ENCODE measurements at regions not wholly inside any gene's neighbourhood (a gene's known extent, or its start where the extent isn't known, plus 50 kb on each side); places are given as distances from the start of the nearest gene placed in this dataset.
A peak's percentile ranks its signal among the peaks of the same experiment; 100 is the strongest.

- Histone ChIP-seq H2BK15ac (ENCODE audit: low read depth, low read length) (no peak overlapping the region), H4K91ac (ENCODE audit: insufficient read length, low read depth, low read length) (no peak overlapping the region), H3K79me2 (ENCODE audit: insufficient read depth, low read length) (no peaks in the 10 kb centered on the region), H4K5ac (ENCODE audit: insufficient read length, low read depth, low read length) (no peak overlapping the region), H2BK12ac (ENCODE audit: insufficient read length, low read depth, low read length) (no peak overlapping the region), H2BK20ac (ENCODE audit: low read depth, low read length, poor library complexity, severe bottlenecking) (no peak overlapping the region), H3K9ac (ENCODE audit: extremely low read depth, insufficient read length, low read length) (no peak overlapping the region), H3K79me1 (ENCODE audit: insufficient read depth, low read depth, low read length, poor library complexity, severe bottlenecking) (no peaks in the 10 kb centered on the region), H3K23me2 (ENCODE audit: insufficient read length, low read depth, low read length, poor library complexity, severe bottlenecking) (peaks cover 2% of the 10 kb centered on the region), H4K20me1 (ENCODE audit: control insufficient read depth, insufficient read depth, insufficient read length) (no peaks in the 10 kb centered on the region), H3K9me3 (ENCODE audit: control insufficient read depth, low read depth, low read length) (no peaks in the 10 kb centered on the region), H3K4ac (ENCODE audit: low read depth, low read length) (no peak overlapping the region), H3T11ph (ENCODE audit: low read length) (no peak overlapping the region), H3K18ac (ENCODE audit: insufficient read length, low read depth, low read length) (no peak overlapping the region), H2AK5ac (ENCODE audit: insufficient read length, low read length) (no peak overlapping the region), H3K4me1 (ENCODE audit: insufficient read depth, low read length) (peaks cover 14% of the 10 kb centered on the region; the same call in 1 of the 2 replicates), H3K56ac (ENCODE audit: insufficient read length, low read depth, low read length) (no peak overlapping the region), H2BK5ac (ENCODE audit: insufficient read length, low read length) (no peak overlapping the region), H3K4me2 (ENCODE audit: insufficient read depth, insufficient read length, low read length) (no peak overlapping the region), H3K14ac (ENCODE audit: insufficient read depth, low read length) (no peak overlapping the region), H2BK120ac (ENCODE audit: low read depth, low read length, poor library complexity, severe bottlenecking) (no peak overlapping the region), H3K27me3 (ENCODE audit: insufficient read depth, low read length) (no peaks in the 10 kb centered on the region), H4K8ac (replicated peaks; ENCODE audit: insufficient read length, low read depth, low read length) (no peak overlapping the region), H3K23ac (ENCODE audit: insufficient read length, low read depth, low read length) (no peak overlapping the region), H3K27ac (ENCODE audit: insufficient read length, low read depth, low read length) (no peak overlapping the region), H2AFZ (ENCODE audit: low read length) (no peak overlapping the region)
- no peak for DNase-seq
- no CpG with 5 or more reads among the region's 3 CpGs for WGBS (ENCODE audit: extremely low coverage, insufficient read length, low lambda C conversion rate)
- H3K36me3 Mint-ChIP-seq (ENCODE audit: insufficient read depth in 1 of 3, low read depth in 3 of 3), result peaks cover 0 to 2% (median 0%) of the 10 kb centered on the region in 3 experiments; a peak in 2 of 7 replicates
- TF ChIP-seq, protein P1, sequence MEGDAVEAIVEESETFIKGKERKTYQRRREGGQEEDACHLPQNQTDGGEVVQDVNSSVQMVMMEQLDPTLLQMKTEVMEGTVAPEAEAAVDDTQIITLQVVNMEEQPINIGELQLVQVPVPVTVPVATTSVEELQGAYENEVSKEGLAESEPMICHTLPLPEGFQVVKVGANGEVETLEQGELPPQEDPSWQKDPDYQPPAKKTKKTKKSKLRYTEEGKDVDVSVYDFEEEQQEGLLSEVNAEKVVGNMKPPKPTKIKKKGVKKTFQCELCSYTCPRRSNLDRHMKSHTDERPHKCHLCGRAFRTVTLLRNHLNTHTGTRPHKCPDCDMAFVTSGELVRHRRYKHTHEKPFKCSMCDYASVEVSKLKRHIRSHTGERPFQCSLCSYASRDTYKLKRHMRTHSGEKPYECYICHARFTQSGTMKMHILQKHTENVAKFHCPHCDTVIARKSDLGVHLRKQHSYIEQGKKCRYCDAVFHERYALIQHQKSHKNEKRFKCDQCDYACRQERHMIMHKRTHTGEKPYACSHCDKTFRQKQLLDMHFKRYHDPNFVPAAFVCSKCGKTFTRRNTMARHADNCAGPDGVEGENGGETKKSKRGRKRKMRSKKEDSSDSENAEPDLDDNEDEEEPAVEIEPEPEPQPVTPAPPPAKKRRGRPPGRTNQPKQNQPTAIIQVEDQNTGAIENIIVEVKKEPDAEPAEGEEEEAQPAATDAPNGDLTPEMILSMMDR (conservative IDR thresholded peaks at IDR 0.05), result no peak
- H3K27ac Mint-ChIP-seq, result peak overlapping the region in 2 of 3 experiments; percentile 10 to 63; a peak in 3 of 7 replicates
- peaks cover 54% of the 10 kb centered on the region in 2 experiments for H3K4me1 Mint-ChIP-seq
- H3K27me3 Mint-ChIP-seq (ENCODE audit: low read depth), result peaks cover 1% of the 10 kb centered on the region
- peaks cover 0 to 3% of the 10 kb centered on the region in 2 experiments; a peak in 2 of 5 replicates for H3K9me3 Mint-ChIP-seq
- no peak overlapping the region for H3K4me3 Mint-ChIP-seq
Measured at GRCh38 chr19:28886708-28887107, 326.2 kb downstream of the UQCRFS1 start.
